ENCODE measurements at regions not wholly inside any gene's neighbourhood (a gene's known extent, or its start where the extent isn't known, plus 50 kb on each side); places are given as distances from the start of the nearest gene placed in this dataset.
A peak's percentile ranks its signal among the peaks of the same experiment; 100 is the strongest.

DNA sequence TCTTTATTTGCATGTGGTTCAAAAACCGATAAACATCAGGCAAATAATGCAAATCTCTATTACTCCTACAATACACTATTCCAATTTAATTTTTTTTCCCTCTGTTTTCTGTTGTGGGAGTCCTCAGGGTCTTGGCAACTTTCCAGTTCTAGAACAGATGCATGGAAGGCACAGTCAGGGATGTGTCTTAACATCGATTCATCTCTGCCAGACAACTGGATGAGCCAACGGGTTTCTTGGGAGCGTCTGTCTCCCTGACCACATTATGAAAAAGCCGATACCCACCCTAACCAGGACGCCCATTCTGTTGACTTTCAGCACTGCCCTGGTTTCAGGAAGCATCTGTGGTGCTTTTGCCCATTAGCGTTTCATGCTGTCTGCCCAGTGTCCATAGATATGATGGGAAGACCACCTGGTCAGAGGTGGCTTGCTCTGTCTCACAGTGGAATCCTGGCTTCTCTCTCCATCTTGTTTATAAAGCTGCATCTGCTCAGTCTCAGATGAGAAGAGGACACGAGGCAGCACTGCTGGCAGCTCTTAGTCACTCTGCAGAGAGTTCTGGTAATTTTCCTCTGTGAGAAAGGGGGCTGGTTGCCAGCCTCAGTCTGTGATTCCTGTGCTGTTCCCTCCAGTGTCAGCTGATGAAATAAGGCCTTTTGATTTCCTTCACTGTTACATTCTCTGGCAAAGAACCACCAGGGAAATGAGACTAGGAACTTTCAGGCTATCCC lies 57.9 kb upstream of the KCNE4 start:
- no TSS peak for BruUV-seq (replicated peaks)
- Histone ChIP-seq H3K9me3 (replicated peaks; ENCODE audit: control insufficient read depth, insufficient read depth, low read length) (no peaks in the 10 kb centered on the region), H3K4me1 (ENCODE audit: control insufficient read depth, extremely low read depth, insufficient read depth, low read length) (no peaks in the 10 kb centered on the region), H3K9ac (replicated peaks; ENCODE audit: extremely low read depth, insufficient read depth, low read length) (no peak overlapping the region), H4K20me1 (replicated peaks; ENCODE audit: control insufficient read depth, extremely low read depth, insufficient read depth, low read length) (no peaks in the 10 kb centered on the region), H2AFZ (ENCODE audit: low read depth, low read length) (no peak overlapping the region), H3K4me3 (replicated peaks in 1 of 3; ENCODE audit: insufficient read depth in 1 of 3, low read depth in 1 of 3, low read length in 3 of 3) (no peak overlapping the region), H3K79me2 (ENCODE audit: control insufficient read depth, insufficient read depth, low read length) (no peaks in the 10 kb centered on the region), H3K4me2 (ENCODE audit: insufficient read depth, low read length) (no peak overlapping the region), H3K27me3 (ENCODE audit: control insufficient read depth in 2 of 2, insufficient read depth in 2 of 2, low read length in 2 of 2) (no peaks in the 10 kb centered on the region), H3K27ac (ENCODE audit: insufficient read depth, low read depth, low read length) (no peak overlapping the region), H3K9me1 (replicated peaks; ENCODE audit: control insufficient read depth, extremely low read depth, insufficient read depth, low read length) (no peaks in the 10 kb centered on the region), H3K36me3 (ENCODE audit: control insufficient read depth in 2 of 2, extremely low read depth in 1 of 2, insufficient read depth in 2 of 2, low read length in 2 of 2) (no peaks in the 10 kb centered on the region)
- dilution Hi-C loops (cut with MboI; ENCODE audit: extremely low pct_ligation_motif_present, low sequenced_read_pairs) = no loop called here
- ChIA-PET CTCF (interaction anchor here (0.8 kb wide), 1 partner anchor 11 kb away, joined by 3 read pairs; no protein-coding TSS in a partner anchor), POLR2A (no interaction called here)
- TF ChIP-seq MAX (IDR thresholded peaks at IDR 0.05; ENCODE audit: insufficient read depth, insufficient read length) (no peak), POLR2A (IDR thresholded peaks at IDR 0.05; ENCODE audit: low read depth, low read length) (no peak), GATA2 (IDR thresholded peaks at IDR 0.05; ENCODE audit: insufficient read depth, insufficient read length, low read depth, low read length) (no peak), CTCF (IDR thresholded peaks at IDR 0.05; ENCODE audit: extremely low read depth in 1 of 2, insufficient read depth in 1 of 2, low read depth in 1 of 2, low read length in 2 of 2) (no peak), POLR2AphosphoS5 (IDR thresholded peaks at IDR 0.05; ENCODE audit: insufficient read depth, low read depth, low read length) (no peak), JUN (IDR thresholded peaks at IDR 0.05; ENCODE audit: borderline replicate concordance, insufficient read depth, insufficient read length, low read depth) (no peak), EZH2 (IDR thresholded peaks at IDR 0.05; ENCODE audit: borderline replicate concordance, low read depth, low read length, severe bottlenecking) (no peak), FOS (IDR thresholded peaks at IDR 0.05; ENCODE audit: borderline replicate concordance, insufficient read depth, low read length) (no peak), MYC (IDR thresholded peaks at IDR 0.05; ENCODE audit: low read depth, low read length) (no peak)
- DNase-seq (ENCODE audit: low read depth, low spot score) (peak; percentile 86), FAIRE-seq (no peak)
- intact Hi-C loops (cut with micrococcal nuclease) = no loop called here
